ENCODE measurements at regions not wholly inside any gene's neighbourhood (a gene's known extent, or its start where the extent isn't known, plus 50 kb on each side); places are given as distances from the start of the nearest gene placed in this dataset.
"Not testable (repeated sequence)": the region's sequence is repeated elsewhere in the genome, so short reads cannot be mapped to it uniquely, and the experiment has no call there.

DNA sequence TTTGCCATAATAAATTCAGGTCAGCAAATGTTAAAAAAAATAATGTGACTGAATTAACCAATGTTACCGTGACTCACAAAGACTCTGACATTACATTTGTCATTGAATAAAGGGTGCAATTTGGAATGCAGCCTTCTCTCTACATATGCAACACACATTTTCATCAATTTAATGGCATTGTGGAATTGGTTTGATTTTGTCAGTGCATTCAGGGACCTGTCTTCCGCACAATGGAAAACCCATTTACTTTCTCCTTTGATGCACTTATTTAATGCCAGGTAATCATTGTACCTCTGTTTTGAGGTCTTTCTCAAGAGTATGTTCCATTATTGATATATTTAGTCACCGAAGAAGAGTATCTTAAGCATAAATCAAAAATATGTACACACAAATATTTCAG lies 1099.3 kb downstream of the SOCS6 start:
- no peak for DNase-seq (ENCODE audit: low spot score)
- TF ChIP-seq, protein P1, sequence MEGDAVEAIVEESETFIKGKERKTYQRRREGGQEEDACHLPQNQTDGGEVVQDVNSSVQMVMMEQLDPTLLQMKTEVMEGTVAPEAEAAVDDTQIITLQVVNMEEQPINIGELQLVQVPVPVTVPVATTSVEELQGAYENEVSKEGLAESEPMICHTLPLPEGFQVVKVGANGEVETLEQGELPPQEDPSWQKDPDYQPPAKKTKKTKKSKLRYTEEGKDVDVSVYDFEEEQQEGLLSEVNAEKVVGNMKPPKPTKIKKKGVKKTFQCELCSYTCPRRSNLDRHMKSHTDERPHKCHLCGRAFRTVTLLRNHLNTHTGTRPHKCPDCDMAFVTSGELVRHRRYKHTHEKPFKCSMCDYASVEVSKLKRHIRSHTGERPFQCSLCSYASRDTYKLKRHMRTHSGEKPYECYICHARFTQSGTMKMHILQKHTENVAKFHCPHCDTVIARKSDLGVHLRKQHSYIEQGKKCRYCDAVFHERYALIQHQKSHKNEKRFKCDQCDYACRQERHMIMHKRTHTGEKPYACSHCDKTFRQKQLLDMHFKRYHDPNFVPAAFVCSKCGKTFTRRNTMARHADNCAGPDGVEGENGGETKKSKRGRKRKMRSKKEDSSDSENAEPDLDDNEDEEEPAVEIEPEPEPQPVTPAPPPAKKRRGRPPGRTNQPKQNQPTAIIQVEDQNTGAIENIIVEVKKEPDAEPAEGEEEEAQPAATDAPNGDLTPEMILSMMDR (IDR thresholded peaks at IDR 0.05; ENCODE audit: extremely low read depth, insufficient read depth, missing control alignments) = no peak
- in situ Hi-C loops (cut with MboI; ENCODE audit: low pct_unique_long_range_greater_than_20kb, low sequenced_read_pairs, unreplicated experiment) = no loop called here

DNA sequence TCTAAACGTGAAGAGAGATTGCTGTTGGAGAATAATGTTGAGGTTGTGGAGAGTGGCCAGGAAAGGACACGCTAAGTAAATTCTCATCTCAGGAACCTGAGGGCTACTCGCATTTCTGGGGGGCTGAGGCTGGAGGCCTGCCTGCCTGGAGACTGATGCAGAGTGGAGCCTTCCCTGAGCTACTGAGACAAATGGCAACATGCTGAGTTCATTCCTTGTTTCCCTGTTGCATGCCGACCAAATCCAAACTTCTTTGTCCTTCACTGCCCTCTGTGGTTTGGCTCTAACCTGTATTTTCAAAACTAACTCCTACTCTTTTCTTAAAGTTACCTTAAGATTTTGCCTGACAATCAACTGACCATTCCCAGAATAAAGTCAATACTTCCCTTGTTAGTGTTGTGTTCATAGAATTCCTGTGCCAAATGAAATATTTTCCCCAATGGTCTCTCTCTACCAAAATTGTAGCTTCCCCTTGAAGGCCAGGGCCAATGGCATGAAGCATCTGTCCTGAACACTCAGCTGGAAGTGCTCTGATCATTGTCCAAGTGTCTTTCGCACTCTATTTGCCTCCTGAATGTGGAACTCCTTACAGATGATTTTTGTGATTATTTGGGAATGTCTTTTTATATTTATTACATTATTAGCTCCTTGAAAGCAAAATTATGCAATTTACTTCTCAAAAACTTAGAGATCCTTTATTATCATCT lies 1085.6 kb downstream of the SOCS6 start:
- TF ChIP-seq, protein P1 (IDR thresholded peaks at IDR 0.05; ENCODE audit: extremely low read depth, insufficient read depth, missing control alignments) = no peak
- in situ Hi-C loops (cut with MboI; ENCODE audit: low pct_unique_long_range_greater_than_20kb, low sequenced_read_pairs, unreplicated experiment) = no loop called here
- DNase-seq (ENCODE audit: low spot score) = no peak

DNA sequence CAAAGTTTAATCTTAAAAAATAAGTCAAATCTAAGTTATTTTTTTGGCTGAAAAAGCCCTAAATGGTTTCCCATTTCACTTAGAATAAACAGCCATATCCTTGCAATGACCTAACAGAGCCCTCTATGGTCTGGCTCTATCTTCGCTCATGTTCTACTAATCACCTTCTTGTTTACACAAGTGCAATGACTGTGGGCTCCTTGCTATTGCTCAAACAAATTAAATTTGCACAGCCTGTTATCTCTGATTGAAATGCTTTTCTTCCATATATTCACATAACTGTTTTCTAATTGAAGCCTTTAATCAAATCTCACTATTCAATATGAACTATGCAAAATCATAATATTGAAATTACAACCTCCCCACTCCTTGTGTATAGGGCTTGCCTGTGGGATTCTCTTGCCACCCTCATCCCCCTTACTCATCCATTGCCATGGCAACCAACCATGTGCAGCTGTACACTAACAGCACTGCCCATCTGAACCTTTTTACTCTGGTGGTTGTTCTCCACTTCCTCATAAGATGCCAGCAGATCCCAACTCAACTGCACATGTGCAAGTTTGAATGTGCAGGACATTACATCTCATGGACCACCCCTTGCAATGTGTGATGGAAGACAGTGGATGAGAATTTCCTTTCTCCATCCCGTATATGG lies 1083.2 kb downstream of the SOCS6 start:
- DNase-seq (ENCODE audit: low spot score) = no peak
- in situ Hi-C loops (cut with MboI; ENCODE audit: low pct_unique_long_range_greater_than_20kb, low sequenced_read_pairs, unreplicated experiment) = no loop called here
- TF ChIP-seq, protein P1 (IDR thresholded peaks at IDR 0.05; ENCODE audit: extremely low read depth, insufficient read depth, missing control alignments) = no peak

DNA sequence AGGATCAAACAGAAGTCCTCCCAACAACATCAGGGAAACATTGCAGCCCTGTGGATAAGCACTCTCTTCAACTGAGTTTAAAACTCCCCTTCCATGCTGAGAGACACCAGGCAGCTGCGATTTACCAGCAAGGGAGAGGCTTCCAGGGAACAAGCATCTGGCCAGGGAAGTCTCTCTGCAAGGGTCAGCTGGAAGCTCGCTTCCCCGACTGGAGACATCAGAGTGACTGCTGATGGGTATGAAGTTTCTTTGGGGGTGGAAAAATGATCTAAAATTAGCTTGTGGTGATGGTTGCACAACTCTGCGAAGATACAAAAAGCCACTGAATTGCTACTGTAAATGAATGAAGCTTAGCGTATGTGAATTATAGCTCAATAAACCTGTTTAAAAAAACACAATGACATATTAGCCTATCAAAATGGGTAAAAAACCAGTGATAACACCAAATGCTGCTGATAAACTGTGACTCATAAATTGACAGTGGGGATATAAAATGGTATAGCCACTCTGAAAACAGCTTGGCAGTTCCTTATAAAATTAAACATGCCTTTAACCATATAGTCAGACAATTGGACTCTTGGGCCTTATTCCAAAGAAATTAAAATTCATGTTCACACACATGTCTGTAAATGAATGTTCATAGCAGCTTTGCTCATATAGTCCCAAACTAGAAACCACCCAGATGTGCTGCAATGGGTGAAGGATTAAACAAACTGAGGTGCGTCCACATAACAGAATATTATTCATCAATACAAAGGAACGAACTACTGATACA lies 1082.0 kb downstream of the SOCS6 start:
- in situ Hi-C loops (cut with MboI; ENCODE audit: low pct_unique_long_range_greater_than_20kb, low sequenced_read_pairs, unreplicated experiment) = no loop called here
- no peak for DNase-seq (ENCODE audit: low spot score)
- TF ChIP-seq, protein P1 (IDR thresholded peaks at IDR 0.05; ENCODE audit: extremely low read depth, insufficient read depth, missing control alignments) = no peak

DNA sequence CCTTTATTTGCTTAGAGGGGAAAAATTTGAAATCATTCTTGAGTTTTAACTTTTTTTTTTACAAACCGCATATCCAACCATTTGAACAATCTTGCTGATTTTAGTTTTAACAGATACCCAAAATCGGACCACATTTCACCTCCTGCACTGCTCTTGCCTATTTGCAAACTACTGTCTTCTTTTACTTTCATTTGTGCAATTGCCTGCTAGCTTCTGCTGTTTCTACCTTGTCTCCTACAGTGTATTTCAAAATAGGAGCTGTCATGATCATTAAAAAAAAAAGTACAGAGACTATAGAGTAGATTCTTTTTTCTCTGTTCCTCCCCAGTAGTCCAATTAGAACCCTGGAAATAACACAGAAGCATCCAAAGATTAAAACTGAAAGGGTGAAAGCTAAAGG lies 1081.2 kb downstream of the SOCS6 start:
- in situ Hi-C loops (cut with MboI; ENCODE audit: low pct_unique_long_range_greater_than_20kb, low sequenced_read_pairs, unreplicated experiment) = no loop called here
- TF ChIP-seq, protein P1 (IDR thresholded peaks at IDR 0.05; ENCODE audit: extremely low read depth, insufficient read depth, missing control alignments) = no peak
- no peak for DNase-seq (ENCODE audit: low spot score)

DNA sequence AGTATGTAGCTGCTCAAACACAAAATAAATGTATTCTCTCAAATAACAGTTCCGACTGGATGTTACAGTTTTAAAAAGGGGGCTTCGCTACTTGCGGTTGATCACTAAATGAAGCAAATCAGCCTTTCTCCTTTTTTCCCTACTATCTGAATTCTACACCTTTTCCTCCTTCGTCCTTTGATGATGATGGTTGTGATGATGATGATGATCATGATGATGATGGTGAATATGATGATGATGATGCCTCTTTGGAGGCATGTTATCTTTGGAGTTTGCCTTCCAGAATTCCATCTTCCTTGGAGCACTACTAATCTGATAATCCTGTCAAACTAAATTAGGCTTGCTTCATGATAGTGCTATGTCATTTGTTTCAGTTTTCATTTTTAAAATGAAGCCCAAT lies 1073.3 kb downstream of the SOCS6 start:
- TF ChIP-seq, protein P1 (IDR thresholded peaks at IDR 0.05; ENCODE audit: extremely low read depth, insufficient read depth, missing control alignments) = no peak
- DNase-seq (ENCODE audit: low spot score) = no peak
- in situ Hi-C loops (cut with MboI; ENCODE audit: low pct_unique_long_range_greater_than_20kb, low sequenced_read_pairs, unreplicated experiment) = no loop called here

DNA sequence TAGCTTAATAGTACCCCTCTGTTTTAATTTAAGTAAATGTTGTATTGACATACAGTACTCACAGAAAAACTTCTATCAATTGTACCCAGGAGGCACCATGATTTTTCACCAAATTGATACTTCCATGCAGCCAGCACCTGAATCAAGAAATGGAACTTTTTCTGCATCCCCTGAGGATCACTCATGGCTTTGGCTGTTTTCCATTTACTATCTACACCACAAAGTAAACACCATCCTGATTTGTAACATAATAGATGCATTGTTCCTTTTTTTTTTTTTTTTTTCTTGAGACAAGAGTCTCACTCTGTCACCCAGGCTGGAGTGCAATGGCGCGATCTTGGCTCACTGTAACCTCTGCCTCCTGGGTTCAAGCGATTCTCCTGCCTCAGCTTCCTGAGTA lies 1066.8 kb downstream of the SOCS6 start:
- in situ Hi-C loops (cut with MboI; ENCODE audit: low pct_unique_long_range_greater_than_20kb, low sequenced_read_pairs, unreplicated experiment); DNase-seq (ENCODE audit: low spot score): not testable (repeated sequence)
